ENCODE measurements at regions not wholly inside any gene's neighbourhood (a gene's known extent, or its start where the extent isn't known, plus 50 kb on each side); places are given as distances from the start of the nearest gene placed in this dataset.

DNA sequence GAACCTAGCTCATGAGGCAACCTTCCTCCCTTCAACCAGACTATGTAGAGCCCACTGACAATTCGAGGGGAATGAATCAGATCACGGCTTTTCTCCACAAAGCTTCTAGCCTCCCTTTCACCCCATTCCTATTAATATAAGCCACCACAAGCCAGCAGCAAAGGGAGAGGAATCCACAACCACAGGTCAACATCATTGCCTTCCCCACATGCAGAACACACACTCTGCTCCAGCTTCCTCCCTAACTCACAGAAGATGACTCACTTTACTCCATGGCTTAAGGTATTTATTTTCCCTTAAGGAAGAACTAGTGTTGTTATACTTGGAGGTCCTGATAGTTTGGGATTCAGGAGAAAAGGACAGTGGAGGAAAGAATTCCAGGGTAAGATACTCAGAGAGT lies 272.2 kb downstream of the C1D start:
- intact Hi-C loops (cut with DNase I) = no loop called here
- ATAC-seq = no peak
- no peak for DNase-seq (ENCODE audit: low spot score)

DNA sequence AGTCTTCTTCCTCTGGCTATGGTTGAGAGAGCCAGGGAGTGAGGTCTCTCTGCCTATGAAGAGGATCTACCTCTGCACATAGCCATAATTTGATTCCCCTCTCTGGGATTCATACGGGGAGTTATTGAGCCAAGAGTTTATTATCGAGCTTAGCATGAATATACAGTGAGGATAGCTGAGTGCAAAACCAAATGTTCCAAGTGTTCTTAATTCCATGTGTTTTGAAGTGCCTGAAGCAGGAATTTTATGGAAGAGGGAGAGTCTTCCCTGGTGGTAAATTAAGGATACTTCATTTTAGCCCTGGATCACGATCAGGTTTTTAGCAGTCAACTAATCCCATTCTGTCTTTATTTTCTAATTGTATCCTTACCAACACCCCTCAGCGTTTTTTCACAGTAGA lies 270.6 kb downstream of the C1D start:
- intact Hi-C loops (cut with DNase I) = no loop called here
- ATAC-seq = no peak
- DNase-seq (ENCODE audit: low spot score) = no peak

DNA sequence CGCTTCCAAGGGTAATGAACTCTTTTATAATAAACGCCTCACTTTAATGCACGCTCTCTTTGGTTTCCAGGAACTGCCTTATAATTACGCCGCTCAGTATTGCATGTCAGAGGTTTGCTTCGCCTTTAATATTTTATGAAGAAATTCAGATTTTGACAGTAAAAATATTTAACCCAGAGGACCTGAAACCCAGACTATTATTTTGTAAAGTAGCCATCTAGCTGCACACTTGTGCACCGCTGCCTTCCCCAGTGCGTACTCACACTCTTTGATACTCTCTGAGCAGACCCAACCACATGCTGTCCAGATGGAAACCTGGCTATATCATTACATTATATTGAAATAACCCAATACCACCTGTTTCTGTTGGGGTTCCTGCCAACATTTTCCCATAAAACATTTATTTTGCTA lies 270.1 kb downstream of the C1D start:
- intact Hi-C loops (cut with DNase I) = no loop called here
- ATAC-seq = no peak
- DNase-seq (ENCODE audit: low spot score) = no peak

DNA sequence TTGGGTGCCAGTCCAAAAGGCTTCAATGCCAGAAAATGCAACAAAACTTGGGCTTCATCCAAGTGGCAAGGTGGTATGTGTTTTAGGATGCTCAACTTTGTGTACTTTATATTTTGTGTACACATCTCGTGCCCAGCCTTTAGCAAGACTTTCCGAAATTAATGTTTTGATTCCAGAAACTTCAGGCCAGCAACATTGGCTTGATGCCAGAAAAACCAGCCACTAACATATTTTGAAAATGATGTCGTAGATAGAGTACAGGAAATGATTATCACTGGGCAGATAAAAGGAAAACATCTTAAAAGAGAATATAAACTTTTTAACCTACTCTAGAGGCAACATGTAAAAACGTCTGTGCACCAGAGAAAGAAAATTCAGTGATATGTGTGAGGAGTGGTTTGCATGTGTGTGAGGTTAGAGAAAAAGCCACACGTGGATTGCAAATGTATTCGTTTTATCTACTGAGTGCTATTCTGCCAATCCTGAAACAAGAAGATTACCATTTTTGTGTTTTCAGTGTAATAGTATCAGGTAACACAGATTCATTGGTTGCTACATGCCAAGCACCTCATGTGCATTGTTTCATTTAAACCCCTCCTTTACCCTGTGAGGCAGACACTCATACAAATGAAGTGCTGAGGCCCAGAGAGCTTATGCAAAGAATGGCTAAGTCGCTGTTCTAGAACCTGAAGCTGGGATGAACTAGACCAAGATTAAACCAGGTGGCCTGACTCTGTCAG lies 264.8 kb downstream of the C1D start:
- ATAC-seq (no peak), DNase-seq (ENCODE audit: low spot score) (no peak)
- intact Hi-C loops (cut with DNase I) = no loop called here

- no peak for DNase-seq (ENCODE audit: low spot score)
- ATAC-seq = no peak
- intact Hi-C loops (cut with DNase I) = no loop called here
These were observed 264.2 kb downstream of the C1D start for GRCh38 chr2:67798541-67799160.

GRCh38 chr2:67799886-67800285 lies 262.9 kb downstream of the C1D start:
- DNase-seq (ENCODE audit: low spot score) (no peak), ATAC-seq (no peak)
- intact Hi-C loops (cut with DNase I) = no loop called here

GRCh38 chr2:67802291-67802690 lies 260.5 kb downstream of the C1D start:
- ATAC-seq (no peak), DNase-seq (ENCODE audit: low spot score) (no peak)
- intact Hi-C loops (cut with DNase I) = no loop called here

DNA sequence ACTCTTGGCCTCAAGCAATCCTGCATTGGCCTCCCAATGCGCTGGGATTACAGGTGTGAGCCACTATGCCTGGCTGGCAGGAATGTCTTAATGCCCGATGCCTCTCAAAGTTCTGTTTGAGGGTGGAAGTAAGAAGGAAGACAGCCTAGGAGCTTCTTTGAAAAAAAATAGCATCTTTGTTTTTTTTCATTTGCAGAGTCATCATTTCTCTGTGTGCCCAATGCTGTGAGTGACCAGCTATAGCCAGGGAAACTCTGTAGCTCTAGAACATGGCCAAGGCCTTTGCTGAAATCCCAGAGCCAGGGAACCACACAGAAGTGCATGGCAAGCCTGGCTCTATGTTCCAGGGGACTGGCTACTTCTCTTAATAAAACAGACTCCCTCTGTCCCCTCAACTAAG lies 260.0 kb downstream of the C1D start:
- no peak for ATAC-seq
- intact Hi-C loops (cut with DNase I) = no loop called here
- no peak for DNase-seq (ENCODE audit: low spot score)

DNA sequence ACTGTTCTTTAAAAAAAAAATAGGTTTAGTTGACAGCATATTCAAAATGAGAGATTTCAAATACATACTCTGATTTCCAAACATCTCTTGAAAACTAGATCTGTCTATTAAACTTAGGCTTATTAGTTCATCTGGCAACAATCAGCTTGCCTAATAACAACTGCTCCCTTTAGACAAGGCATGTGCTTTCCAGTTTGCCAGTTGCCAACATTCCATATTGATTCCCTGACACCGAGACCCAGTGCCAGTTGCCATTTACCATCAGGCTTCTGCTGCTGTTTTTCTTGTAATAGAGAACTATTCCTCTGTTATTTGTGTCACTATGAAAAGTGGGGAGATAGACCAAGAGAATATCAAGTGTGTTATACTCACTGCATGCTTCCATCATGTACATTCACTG lies 256.0 kb downstream of the C1D start:
- ATAC-seq = no peak
- intact Hi-C loops (cut with DNase I) = no loop called here

GRCh38 chr2:67808112-67808511 lies 254.7 kb downstream of the C1D start:
- ATAC-seq (no peak), DNase-seq (ENCODE audit: low spot score) (no peak)
- intact Hi-C loops (cut with DNase I) = no loop called here

More for the DNA sequence above, 256.0 kb downstream of the C1D start:
- DNase-seq (ENCODE audit: low spot score) = no peak

DNA sequence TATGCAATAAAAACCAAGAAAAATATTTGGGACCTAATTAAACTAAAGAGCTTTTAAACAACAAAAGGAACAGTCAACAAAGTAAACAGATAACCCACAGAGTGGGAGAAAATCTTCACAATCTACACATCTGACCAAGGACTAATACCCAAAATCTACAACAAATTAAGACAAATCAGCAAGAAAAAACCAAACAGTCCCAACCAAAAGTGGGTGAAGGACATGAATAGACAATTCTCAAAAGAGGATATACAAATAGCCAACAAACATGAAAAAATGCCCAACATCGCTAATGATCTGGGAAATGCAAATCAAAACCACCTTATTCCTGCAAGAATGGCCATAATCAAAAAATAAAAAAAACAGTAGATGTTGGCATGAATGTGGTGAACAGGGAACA lies 250.1 kb downstream of the C1D start:
- ATAC-seq = no peak
- no peak for DNase-seq (ENCODE audit: low spot score)
- intact Hi-C loops (cut with DNase I) = no loop called here

DNA sequence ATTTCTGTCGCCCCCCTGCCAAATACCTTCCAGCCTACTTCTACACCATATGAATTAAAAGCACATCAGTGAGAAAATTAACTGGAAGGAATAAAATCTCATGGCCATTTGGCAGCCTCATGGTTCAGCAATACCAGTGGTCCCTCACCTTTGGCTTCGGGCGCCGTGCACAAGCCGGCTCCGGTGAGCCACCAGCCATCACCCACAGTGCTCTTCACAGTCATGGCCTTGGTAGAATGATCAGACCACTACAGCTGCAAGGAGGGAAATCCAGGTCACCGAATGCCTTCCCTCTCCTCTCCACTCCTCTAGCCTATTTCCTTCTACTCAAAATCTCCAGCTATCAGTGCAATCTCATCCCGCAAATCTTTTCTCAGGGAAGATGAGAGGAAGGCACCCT lies 239.1 kb downstream of the C1D start:
- DNase-seq (ENCODE audit: low spot score) (no peak), ATAC-seq (no peak)
- intact Hi-C loops (cut with DNase I) = no loop called here

DNA sequence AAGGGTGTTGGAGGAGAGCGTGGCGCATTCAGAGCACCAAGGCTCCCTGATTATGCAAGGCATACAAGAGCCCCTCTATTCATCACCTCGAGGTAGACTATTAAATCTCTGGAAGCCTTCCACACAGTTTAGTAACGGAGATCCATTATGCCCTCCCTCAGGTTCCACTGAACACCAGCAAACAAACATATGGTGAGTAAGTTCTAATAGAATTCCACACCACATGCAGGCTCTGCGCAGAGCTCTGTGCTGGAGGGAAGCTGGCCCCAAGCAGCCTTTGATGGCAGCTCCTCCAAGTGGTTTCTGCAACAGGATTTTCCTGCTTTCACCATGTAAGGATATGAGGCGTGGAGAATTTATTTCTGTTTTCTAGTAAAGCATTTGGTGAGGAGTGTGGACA lies 238.6 kb downstream of the C1D start:
- DNase-seq (ENCODE audit: low spot score) (no peak), ATAC-seq (no peak)
- intact Hi-C loops (cut with DNase I) = no loop called here

GRCh38 chr2:67825476-67825875 lies 237.3 kb downstream of the C1D start:
- DNase-seq (ENCODE audit: low spot score) (no peak), ATAC-seq (no peak)
- intact Hi-C loops (cut with DNase I) = no loop called here

DNA sequence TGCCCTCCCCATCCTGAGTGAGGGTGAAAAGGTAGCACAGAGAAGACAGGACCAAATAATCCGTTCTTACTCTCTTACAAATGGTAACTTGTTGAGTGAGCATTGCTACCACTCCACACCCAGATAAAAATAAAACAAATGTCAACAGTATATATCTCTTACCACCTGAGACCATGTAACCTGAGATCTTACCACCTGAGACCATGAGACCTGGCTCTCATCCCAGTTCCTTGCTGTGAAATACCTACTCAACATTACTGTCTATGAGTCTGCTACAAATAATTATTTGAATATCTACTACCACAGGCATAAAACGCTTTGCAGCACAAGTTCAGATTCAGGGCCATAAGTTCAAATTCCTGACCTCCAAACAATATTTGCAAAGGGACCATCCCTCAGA lies 234.7 kb downstream of the C1D start:
- no peak for ATAC-seq
- intact Hi-C loops (cut with DNase I) = no loop called here
- DNase-seq (ENCODE audit: low spot score) = no peak

GRCh38 chr2:67829470-67829869 lies 233.3 kb downstream of the C1D start:
- intact Hi-C loops (cut with DNase I) = no loop called here
- no peak for ATAC-seq
- no peak for DNase-seq (ENCODE audit: low spot score)

GRCh38 chr2:67833632-67834031 lies 229.2 kb downstream of the C1D start:
- intact Hi-C loops (cut with DNase I) = no loop called here
- ATAC-seq (no peak), DNase-seq (ENCODE audit: low spot score) (no peak)

GRCh38 chr2:67834482-67834881 lies 228.3 kb downstream of the C1D start:
- DNase-seq (ENCODE audit: low spot score) (no peak), ATAC-seq (no peak)
- intact Hi-C loops (cut with DNase I) = no loop called here

GRCh38 chr2:67835266-67835665 lies 227.5 kb downstream of the C1D start:
- no peak for DNase-seq (ENCODE audit: low spot score)
- no peak for ATAC-seq
- intact Hi-C loops (cut with DNase I) = no loop called here

GRCh38 chr2:67836866-67837265 lies 225.9 kb downstream of the C1D start:
- ATAC-seq (peak; percentile 28), DNase-seq (ENCODE audit: low spot score) (no peak)
- intact Hi-C loops (cut with DNase I) = no loop called here

- ATAC-seq (no peak), DNase-seq (ENCODE audit: low spot score) (no peak)
- intact Hi-C loops (cut with DNase I) = no loop called here
These were observed 224.6 kb downstream of the C1D start for GRCh38 chr2:67838205-67838604.

Data from sciatic nerve (tissue), 2 donors.